Retina (tissue), 1 donor: ENCODE measurements at regions not wholly inside any gene's neighbourhood (a gene's known extent, or its start where the extent isn't known, plus 50 kb on each side); places are given as distances from the start of the nearest gene placed in this dataset.

Source experiments
- DNase-seq: peaks from one replicate; pipeline ENCODE4 v3.0.0-alpha.2; 2016

GRCh38 chr14:83780321-83780720 lies 1749.6 kb upstream of the FLRT2 start:
- DNase-seq = no peak

- no peak for DNase-seq
Observed at GRCh38 chr14:83798421-83798820, 1731.5 kb upstream of the FLRT2 start.

GRCh38 chr14:83799233-83799632 lies 1730.7 kb upstream of the FLRT2 start:
- DNase-seq = no peak

GRCh38 chr14:83814896-83815295 lies 1715.0 kb upstream of the FLRT2 start:
- no peak for DNase-seq

- DNase-seq = no peak
Observed at GRCh38 chr14:83816761-83817160, 1713.2 kb upstream of the FLRT2 start.

GRCh38 chr14:83825843-83826242 lies 1704.1 kb upstream of the FLRT2 start:
- no peak for DNase-seq

GRCh38 chr14:83826838-83827237 lies 1703.1 kb upstream of the FLRT2 start:
- peak; percentile 26 for DNase-seq

- no peak for DNase-seq
Observed at GRCh38 chr14:83827383-83827782, 1702.6 kb upstream of the FLRT2 start.

GRCh38 chr14:83828406-83828805 lies 1701.5 kb upstream of the FLRT2 start:
- no peak for DNase-seq

- no peak for DNase-seq
Observed at GRCh38 chr14:83830316-83830715, 1699.6 kb upstream of the FLRT2 start.

GRCh38 chr14:83838226-83838625 lies 1691.7 kb upstream of the FLRT2 start:
- no peak for DNase-seq

GRCh38 chr14:83842547-83842946 lies 1687.4 kb upstream of the FLRT2 start:
- peak; percentile 47 for DNase-seq

GRCh38 chr14:83847102-83847501 lies 1682.8 kb upstream of the FLRT2 start:
- no peak for DNase-seq

GRCh38 chr14:83850092-83850491 lies 1679.9 kb upstream of the FLRT2 start:
- peak; percentile 20 for DNase-seq

GRCh38 chr14:83856334-83856733 lies 1673.6 kb upstream of the FLRT2 start:
- DNase-seq = no peak

- DNase-seq = no peak
Observed at GRCh38 chr14:83860631-83861155, 1669.3 kb upstream of the FLRT2 start.

- no peak for DNase-seq
Observed at GRCh38 chr14:83863042-83863774, 1666.7 kb upstream of the FLRT2 start.

GRCh38 chr14:83864106-83864505 lies 1665.8 kb upstream of the FLRT2 start:
- peak; percentile 24 for DNase-seq

- no peak for DNase-seq
Observed at GRCh38 chr14:83867566-83868225, 1662.2 kb upstream of the FLRT2 start.

- DNase-seq = no peak
Observed at GRCh38 chr14:83870546-83871270, 1659.2 kb upstream of the FLRT2 start.

- no peak for DNase-seq
Observed at GRCh38 chr14:83873669-83874068, 1656.3 kb upstream of the FLRT2 start.

- no peak for DNase-seq
Observed at GRCh38 chr14:83874662-83875061, 1655.3 kb upstream of the FLRT2 start.

GRCh38 chr14:83883732-83884131 lies 1646.2 kb upstream of the FLRT2 start:
- no peak for DNase-seq

GRCh38 chr14:83885837-83886293 lies 1644.1 kb upstream of the FLRT2 start:
- DNase-seq = no peak
